ENCODE measurements at regions not wholly inside any gene's neighbourhood (a gene's known extent, or its start where the extent isn't known, plus 50 kb on each side); places are given as distances from the start of the nearest gene placed in this dataset.

DNA sequence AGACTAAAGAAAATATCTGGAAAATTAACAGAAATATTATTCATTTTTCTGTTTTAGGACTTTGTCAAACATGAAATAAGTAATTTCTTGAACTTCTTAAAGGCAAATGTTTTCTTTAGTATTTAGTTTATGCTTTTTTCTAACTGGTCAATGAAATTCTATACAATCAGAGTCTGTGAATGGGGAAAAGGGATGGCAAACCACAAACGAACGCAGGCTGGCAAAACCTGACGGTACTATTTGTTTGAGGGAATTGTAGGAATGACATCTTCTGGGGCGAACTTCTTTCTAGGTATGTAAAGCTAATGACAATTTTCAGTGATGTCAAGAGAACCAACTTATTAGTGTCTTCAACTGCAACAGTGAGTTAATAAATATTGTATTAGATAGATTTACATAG lies 156.0 kb downstream of the SIPA1L2 start:
- TF ChIP-seq, protein P1, sequence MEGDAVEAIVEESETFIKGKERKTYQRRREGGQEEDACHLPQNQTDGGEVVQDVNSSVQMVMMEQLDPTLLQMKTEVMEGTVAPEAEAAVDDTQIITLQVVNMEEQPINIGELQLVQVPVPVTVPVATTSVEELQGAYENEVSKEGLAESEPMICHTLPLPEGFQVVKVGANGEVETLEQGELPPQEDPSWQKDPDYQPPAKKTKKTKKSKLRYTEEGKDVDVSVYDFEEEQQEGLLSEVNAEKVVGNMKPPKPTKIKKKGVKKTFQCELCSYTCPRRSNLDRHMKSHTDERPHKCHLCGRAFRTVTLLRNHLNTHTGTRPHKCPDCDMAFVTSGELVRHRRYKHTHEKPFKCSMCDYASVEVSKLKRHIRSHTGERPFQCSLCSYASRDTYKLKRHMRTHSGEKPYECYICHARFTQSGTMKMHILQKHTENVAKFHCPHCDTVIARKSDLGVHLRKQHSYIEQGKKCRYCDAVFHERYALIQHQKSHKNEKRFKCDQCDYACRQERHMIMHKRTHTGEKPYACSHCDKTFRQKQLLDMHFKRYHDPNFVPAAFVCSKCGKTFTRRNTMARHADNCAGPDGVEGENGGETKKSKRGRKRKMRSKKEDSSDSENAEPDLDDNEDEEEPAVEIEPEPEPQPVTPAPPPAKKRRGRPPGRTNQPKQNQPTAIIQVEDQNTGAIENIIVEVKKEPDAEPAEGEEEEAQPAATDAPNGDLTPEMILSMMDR (IDR thresholded peaks at IDR 0.05): no peak

DNA sequence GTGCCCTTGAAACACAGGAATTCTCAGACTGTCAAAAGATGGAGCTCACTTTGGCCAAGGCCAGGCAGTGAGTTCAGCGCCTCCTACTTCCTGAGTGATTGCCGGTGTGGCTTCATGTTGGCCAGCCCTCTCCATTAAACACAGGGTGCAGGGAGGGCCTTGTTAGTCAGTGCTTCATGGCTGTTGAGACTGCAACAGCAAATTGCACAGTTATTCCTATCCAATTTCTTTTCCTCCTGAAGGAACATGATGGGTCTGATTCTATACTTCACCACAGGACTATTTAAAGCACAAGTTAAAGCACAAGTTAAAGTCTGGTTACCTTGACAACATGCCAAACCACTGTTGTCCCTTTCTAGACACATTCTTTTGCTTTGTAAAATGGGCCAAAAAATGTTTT lies 156.6 kb downstream of the SIPA1L2 start:
- TF ChIP-seq, protein P1 (IDR thresholded peaks at IDR 0.05): no peak

DNA sequence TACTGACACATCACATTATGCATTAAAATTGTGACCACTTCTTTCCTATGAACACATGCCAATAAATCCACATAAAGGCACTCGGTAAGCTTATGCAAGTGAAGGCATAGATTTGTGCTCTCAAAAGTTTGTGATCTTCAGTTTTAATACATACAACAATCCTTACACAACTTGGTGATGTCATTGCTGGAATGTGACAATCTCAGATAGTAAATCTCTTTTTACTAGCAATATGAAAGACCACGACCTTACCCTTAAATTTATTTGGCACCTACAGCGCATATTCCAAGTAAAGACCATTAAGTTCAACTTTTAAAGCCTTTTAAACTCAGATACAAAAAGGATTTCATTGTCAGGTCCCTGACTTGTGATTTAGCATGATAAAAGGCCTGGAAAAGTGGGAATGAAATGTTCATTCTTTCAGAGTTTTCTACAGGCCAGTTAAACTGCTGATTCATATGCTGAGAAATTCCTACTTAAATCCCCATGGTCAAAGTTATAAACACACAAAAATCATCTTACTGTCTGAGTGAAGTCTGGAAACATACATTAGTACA lies 157.4 kb downstream of the SIPA1L2 start:
- TF ChIP-seq, protein P1 (IDR thresholded peaks at IDR 0.05): no peak

DNA sequence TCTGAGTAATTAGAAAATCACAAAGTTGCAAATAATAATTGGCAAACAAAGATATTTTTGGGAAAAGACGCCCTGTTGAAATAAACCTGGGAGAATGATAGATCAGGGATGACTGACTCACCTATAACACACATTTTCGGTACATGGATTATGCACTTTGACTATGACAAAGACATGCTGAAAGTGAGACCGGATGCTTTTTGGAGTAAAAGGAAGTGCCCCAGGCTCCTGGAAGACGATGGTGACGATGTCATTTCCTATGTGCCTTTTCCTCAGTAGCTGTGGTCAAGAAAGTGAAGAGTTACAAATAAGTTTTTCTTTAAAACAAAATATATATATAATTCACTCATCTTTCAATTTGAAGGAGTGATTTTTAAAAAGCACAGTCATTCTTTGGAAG lies 158.7 kb downstream of the SIPA1L2 start:
- TF ChIP-seq, protein P1 (IDR thresholded peaks at IDR 0.05): no peak

DNA sequence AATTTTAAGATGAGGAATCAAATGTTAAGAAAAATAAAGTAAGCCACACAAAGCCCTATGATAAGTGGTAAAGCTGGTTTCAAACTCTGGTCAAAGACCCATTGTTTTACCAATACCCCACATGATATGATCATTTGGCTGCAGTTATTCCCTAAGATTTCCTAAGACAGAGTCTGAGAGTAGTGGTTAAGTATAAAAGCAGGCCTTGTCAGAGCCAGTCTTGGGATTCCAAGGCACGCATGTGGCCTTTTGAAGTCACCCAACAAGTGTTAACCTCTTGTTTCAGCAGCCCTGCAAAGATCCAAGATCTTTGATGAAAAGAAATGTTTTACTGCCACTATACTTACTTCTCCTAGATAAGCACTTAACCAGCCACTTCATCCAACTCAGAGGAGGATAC lies 159.2 kb downstream of the SIPA1L2 start:
- TF ChIP-seq, protein P1 (IDR thresholded peaks at IDR 0.05): no peak

DNA sequence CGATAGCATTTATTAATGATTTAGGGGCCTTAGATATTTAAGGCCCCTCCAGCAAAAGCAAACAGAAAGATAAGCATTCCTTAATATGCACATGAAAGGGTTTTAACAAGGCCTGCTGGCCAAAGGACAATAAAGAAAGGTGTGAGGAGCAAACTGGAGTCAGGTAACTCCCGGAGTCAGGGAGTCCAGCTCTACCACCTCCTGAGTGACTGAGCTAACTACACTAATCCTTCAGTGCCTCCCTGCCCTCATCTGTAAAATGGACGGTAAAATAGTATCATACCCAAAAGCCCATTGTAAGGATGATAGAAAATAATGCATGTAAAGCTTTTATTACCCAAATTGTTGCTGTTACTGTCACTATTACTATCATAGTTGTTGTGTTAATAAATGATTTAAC lies 161.7 kb downstream of the SIPA1L2 start:
- TF ChIP-seq, protein P1 (IDR thresholded peaks at IDR 0.05): no peak

DNA sequence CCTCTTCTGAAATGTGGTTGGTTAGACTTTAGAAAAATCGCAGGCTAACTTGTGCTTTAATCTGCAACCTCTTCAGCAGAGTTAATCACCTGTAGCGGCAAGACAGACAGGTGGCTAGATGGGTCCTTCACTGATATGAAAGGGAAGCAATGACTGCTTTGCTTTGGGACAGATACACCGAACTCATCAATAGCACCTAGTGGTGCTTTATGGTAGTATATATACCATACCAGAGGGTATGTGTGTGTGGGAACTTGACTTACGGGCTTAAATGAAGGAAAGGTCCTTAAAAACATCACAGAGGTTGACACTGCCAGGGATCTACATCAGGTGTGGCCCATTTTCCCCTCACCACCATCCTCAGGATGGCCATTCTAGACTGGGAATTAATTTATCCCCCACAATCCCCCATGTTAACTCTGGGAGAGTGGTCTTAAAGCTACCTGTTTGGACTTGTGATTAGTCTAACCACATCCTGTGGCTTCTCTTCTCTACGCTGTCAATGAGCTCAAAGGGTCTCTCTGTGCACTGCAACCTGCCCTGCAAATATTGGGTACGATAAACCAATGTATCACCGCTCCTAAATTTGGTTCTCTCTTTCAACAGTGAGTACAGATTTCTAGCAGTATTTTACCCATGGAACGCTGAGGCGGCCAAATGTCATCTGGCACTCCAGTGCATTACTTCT lies 162.7 kb downstream of the SIPA1L2 start:
- TF ChIP-seq, protein P1 (IDR thresholded peaks at IDR 0.05): no peak

All from LNCAP (cell line).